ENCODE measurements at regions not wholly inside any gene's neighbourhood (a gene's known extent, or its start where the extent isn't known, plus 50 kb on each side); places are given as distances from the start of the nearest gene placed in this dataset.

GRCh38 chr1:59170659-59171058 is 126.2 kb upstream of the FGGY start:
- Histone ChIP-seq H3K9me3 (ENCODE audit: control insufficient read depth, insufficient read depth, low read length) (no peaks in the 10 kb centered on the region), H3K36me3 (ENCODE audit: insufficient read depth, low read length) (no peaks in the 10 kb centered on the region), H3K9ac (ENCODE audit: low read depth, low read length) (no peak overlapping the region), H3K4me1 (ENCODE audit: insufficient read depth, low read length) (no peaks in the 10 kb centered on the region; the same call in 1 of the 2 replicates)

DNA sequence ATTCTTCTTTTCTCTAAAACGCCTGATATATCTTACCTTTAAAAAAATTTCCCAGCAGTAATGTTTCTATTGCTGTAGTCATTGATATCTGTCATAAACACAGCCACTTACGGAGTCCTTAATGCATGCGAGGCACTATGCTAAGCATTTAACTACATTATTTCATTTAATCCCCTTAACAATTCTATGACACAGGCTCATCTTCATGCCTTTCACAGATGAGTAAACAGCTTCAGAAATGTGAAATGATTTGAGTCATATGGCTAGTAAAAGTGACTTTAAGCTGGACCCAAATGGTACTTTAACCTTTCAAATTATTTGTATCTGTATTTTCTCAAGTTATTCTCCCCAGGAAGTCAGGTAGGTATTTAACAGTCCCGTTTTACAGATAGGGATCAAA is 125.1 kb upstream of the FGGY start:
- Histone ChIP-seq H3K9ac (ENCODE audit: low read depth, low read length) (no peak overlapping the region), H3K4me1 (ENCODE audit: insufficient read depth, low read length) (no peaks in the 10 kb centered on the region; the same call in 1 of the 2 replicates), H3K36me3 (ENCODE audit: insufficient read depth, low read length) (no peaks in the 10 kb centered on the region), H3K9me3 (ENCODE audit: control insufficient read depth, insufficient read depth, low read length) (no peaks in the 10 kb centered on the region)

DNA sequence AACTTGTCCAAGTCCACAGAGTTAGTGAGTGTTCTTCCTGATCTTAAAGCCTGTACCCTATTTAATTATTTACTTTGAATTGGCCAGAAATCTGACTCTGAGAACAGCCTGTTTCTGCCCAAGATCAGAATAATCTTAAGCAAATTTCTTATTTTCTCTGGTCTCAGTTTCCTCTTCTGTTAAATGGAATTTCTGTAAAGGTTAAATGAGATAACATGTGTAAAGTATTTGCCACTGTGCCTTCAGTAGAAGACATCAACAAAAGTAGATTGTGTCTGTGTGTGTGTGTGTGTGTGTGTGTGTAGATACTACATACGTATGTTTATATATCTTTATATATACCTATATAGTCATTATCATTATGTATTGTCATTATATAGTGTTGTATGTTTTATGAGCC is 124.2 kb upstream of the FGGY start:
- Histone ChIP-seq H3K36me3 (ENCODE audit: insufficient read depth, low read length) (no peaks in the 10 kb centered on the region), H3K9me3 (ENCODE audit: control insufficient read depth, insufficient read depth, low read length) (peaks cover 6% of the 10 kb centered on the region), H3K9ac (ENCODE audit: low read depth, low read length) (no peak overlapping the region), H3K4me1 (ENCODE audit: insufficient read depth, low read length) (no peaks in the 10 kb centered on the region; the same call in 1 of the 2 replicates)

DNA sequence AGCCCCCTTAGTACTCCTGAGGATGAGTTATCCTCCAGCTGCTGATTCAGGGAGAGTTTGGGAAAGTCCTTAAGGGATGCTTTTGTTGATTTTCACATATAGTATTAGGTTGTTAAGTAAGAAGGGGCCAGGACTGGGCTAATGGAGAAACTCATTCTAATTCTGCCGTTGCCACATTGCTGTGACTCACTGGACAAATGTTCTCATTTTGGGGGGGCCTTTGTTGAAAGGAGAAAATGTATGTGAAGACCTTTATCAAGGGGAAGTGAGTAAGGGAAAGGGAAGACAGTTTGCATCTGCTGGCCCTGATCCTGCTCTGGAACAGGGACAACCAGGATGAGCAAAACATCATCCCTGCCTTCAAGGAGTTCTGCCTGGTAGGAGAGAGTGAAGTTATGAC is 123.2 kb upstream of the FGGY start:
- H3K9ac ChIP-seq (ENCODE audit: low read depth, low read length), result no peak overlapping the region
- H3K36me3 ChIP-seq (ENCODE audit: insufficient read depth, low read length), result no peaks in the 10 kb centered on the region
- peaks cover under 1% of the 10 kb centered on the region; the same call in 1 of the 2 replicates for H3K4me1 ChIP-seq (ENCODE audit: insufficient read depth, low read length)
- H3K9me3 ChIP-seq (ENCODE audit: control insufficient read depth, insufficient read depth, low read length), result peaks cover 6% of the 10 kb centered on the region

DNA sequence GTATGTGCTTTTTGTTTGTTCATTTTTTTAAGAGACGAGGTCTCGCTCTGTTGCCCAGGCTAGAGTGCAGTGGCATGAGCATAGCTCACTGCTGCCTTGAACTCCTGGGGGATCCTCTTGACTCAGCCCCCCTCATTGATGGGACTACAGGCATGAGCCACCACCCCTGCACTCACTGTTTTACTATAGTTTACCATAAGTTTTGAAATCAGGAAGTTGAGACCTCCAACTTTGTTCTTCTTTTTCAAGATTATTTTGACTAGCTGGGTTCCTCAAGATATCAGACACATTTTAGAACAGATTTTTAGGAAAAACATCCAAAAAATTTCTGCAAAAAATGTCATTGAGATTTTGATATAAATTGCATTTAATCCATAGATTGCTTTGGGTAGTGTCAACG is 120.4 kb upstream of the FGGY start:
- Histone ChIP-seq H3K4me1 (ENCODE audit: insufficient read depth, low read length) (0 out of 2 replicates have a peak, but pooled peaks cover 6% of the 10 kb centered on the region), H3K9me3 (ENCODE audit: control insufficient read depth, insufficient read depth, low read length) (peaks cover 6% of the 10 kb centered on the region), H3K36me3 (ENCODE audit: insufficient read depth, low read length) (no peaks in the 10 kb centered on the region)

GRCh38 chr1:59177756-59178155 is 119.1 kb upstream of the FGGY start:
- Histone ChIP-seq H3K4me1 (ENCODE audit: insufficient read depth, low read length) (0 out of 2 replicates have a peak, but pooled peaks cover 6% of the 10 kb centered on the region), H3K36me3 (ENCODE audit: insufficient read depth, low read length) (no peaks in the 10 kb centered on the region), H3K9me3 (ENCODE audit: control insufficient read depth, insufficient read depth, low read length) (peaks cover 6% of the 10 kb centered on the region), H3K9ac (ENCODE audit: low read depth, low read length) (no peak overlapping the region)

More for the DNA sequence above, 120.4 kb upstream of the FGGY start:
- no peak overlapping the region for H3K9ac ChIP-seq (ENCODE audit: low read depth, low read length)

GRCh38 chr1:59178339-59179187 is 118.3 kb upstream of the FGGY start:
- 0 out of 2 replicates have a peak, but pooled peaks cover 6% of the 10 kb centered on the region for H3K4me1 ChIP-seq (ENCODE audit: insufficient read depth, low read length)
- peaks cover 6% of the 10 kb centered on the region for H3K9me3 ChIP-seq (ENCODE audit: control insufficient read depth, insufficient read depth, low read length)
- no peak overlapping the region for H3K9ac ChIP-seq (ENCODE audit: low read depth, low read length)
- no peaks in the 10 kb centered on the region for H3K36me3 ChIP-seq (ENCODE audit: insufficient read depth, low read length)

- H3K9ac ChIP-seq (ENCODE audit: low read depth, low read length), result no peak overlapping the region
- no peaks in the 10 kb centered on the region for H3K36me3 ChIP-seq (ENCODE audit: insufficient read depth, low read length)
- 0 out of 2 replicates have a peak, but pooled peaks cover 6% of the 10 kb centered on the region for H3K4me1 ChIP-seq (ENCODE audit: insufficient read depth, low read length)
- H3K9me3 ChIP-seq (ENCODE audit: control insufficient read depth, insufficient read depth, low read length), result peaks cover 6% of the 10 kb centered on the region
Measured at GRCh38 chr1:59179673-59180072, 117.2 kb upstream of the FGGY start.

DNA sequence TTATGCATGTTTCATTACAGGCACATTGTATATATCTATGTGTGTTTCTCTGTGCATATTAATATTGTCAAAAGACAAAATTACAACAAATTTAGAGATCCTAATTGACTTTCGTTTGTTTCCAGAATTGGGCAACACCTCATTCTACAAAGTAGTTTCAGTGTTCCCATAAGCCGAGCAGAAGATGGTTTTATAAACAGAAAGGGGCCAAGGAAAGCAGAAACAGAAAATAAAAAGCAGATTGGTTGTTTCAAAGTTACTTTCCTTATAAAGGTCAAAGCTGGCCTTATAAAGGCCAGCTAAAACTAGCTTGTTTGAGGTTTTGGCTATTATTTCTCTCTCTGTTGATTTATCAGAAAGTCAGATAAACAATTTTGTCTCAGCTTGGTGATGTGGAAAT is 116.2 kb upstream of the FGGY start:
- peaks cover 6% of the 10 kb centered on the region for H3K9me3 ChIP-seq (ENCODE audit: control insufficient read depth, insufficient read depth, low read length)
- no peak overlapping the region for H3K9ac ChIP-seq (ENCODE audit: low read depth, low read length)
- H3K36me3 ChIP-seq (ENCODE audit: insufficient read depth, low read length), result no peaks in the 10 kb centered on the region
- 0 out of 2 replicates have a peak, but pooled peaks cover 6% of the 10 kb centered on the region for H3K4me1 ChIP-seq (ENCODE audit: insufficient read depth, low read length)

DNA sequence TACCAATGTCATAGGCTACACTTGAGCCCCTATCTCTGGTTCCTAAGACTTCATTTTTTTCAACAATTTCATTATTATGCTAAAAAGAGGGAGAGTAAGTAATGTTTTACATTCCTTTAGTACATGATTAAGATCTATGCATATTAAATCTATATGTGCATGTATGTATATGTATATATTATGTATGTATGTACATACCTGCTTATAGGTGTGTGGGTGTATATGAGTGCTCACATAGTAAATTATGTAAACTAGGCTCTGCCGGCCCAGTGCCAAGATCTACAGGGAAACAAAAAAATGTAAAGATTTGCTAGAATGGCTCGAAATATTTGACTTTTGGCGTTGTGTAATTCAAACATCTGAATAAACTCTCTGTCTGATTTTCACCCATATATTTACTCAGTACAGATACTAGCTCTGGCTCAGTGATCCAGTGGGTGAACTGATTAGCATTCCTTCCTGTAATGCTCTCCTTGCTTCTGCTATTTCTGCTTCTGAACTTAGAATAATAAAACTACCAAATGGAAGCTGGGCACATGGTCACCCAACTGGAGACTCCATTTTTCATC is 113.1 kb upstream of the FGGY start:
- no peaks in the 10 kb centered on the region for H3K9me3 ChIP-seq (ENCODE audit: control insufficient read depth, insufficient read depth, low read length)
- no peak overlapping the region for H3K9ac ChIP-seq (ENCODE audit: low read depth, low read length)
- H3K4me1 ChIP-seq (ENCODE audit: insufficient read depth, low read length), result 0 out of 2 replicates have a peak, but pooled peaks cover 5% of the 10 kb centered on the region
- H3K36me3 ChIP-seq (ENCODE audit: insufficient read depth, low read length), result no peaks in the 10 kb centered on the region

DNA sequence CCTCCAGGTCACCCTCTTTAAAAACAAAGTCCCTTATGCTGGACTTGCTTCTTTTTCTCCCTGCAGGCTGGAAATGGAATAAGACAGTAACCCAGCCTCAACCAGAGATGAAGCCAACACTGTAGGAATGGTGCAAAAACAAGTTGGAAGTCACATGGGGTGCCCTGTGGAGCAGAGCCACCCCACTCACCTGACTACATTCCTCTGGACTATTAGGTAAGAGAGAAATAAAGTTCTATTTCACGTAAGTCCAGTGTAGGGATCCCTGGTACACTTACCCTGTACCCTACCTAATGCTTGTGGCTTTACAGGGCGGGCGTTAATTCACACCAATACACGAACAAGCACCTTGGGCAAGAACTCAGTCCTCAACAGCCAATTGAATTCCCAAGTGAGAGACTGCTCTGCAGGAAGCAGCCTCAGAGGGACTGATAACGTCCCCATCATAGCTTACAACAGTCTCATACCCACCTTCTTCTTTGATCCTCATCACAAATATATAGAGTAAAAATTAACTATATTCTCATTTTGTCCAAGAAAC is 112.5 kb upstream of the FGGY start:
- no peaks in the 10 kb centered on the region for H3K9me3 ChIP-seq (ENCODE audit: control insufficient read depth, insufficient read depth, low read length)
- 0 out of 2 replicates have a peak, but pooled peaks cover 3% of the 10 kb centered on the region for H3K4me1 ChIP-seq (ENCODE audit: insufficient read depth, low read length)
- no peaks in the 10 kb centered on the region for H3K36me3 ChIP-seq (ENCODE audit: insufficient read depth, low read length)
- H3K9ac ChIP-seq (ENCODE audit: low read depth, low read length), result no peak overlapping the region

GRCh38 chr1:59185163-59185860 is 111.6 kb upstream of the FGGY start:
- Histone ChIP-seq H3K9ac (ENCODE audit: low read depth, low read length) (no peak overlapping the region), H3K9me3 (ENCODE audit: control insufficient read depth, insufficient read depth, low read length) (0 out of 2 replicates have a peak, but pooled peaks cover 4% of the 10 kb centered on the region), H3K4me1 (ENCODE audit: insufficient read depth, low read length) (no peaks in the 10 kb centered on the region), H3K36me3 (ENCODE audit: insufficient read depth, low read length) (no peaks in the 10 kb centered on the region)

GRCh38 chr1:59186656-59187055 is 110.2 kb upstream of the FGGY start:
- Histone ChIP-seq H3K36me3 (ENCODE audit: insufficient read depth, low read length) (no peaks in the 10 kb centered on the region), H3K9ac (ENCODE audit: low read depth, low read length) (no peak overlapping the region), H3K4me1 (ENCODE audit: insufficient read depth, low read length) (no peaks in the 10 kb centered on the region), H3K9me3 (ENCODE audit: control insufficient read depth, insufficient read depth, low read length) (peaks cover 4% of the 10 kb centered on the region; the same call in 1 of the 2 replicates)

All from ES-I3 (cell line).